ENCODE measurements at regions not wholly inside any gene's neighbourhood (a gene's known extent, or its start where the extent isn't known, plus 50 kb on each side); places are given as distances from the start of the nearest gene placed in this dataset.

- Histone ChIP-seq H3K4me1 (ENCODE audit: insufficient read depth, low read length) (no peaks in the 10 kb centered on the region), H2AFZ (ENCODE audit: low read length) (no peak overlapping the region), H3K4me3 (ENCODE audit: low read length) (peak overlapping the region; percentile 24; the same call in 1 of the 2 replicates), H3K4me2 (ENCODE audit: low read length) (peak overlapping the region; percentile 37; the same call in 1 of the 2 replicates), H3K9me3 (ENCODE audit: low read length) (no peaks in the 10 kb centered on the region), H3K9ac (ENCODE audit: low read length) (no peak overlapping the region), H3K27ac (ENCODE audit: low read length) (no peak overlapping the region), H3K9me2 (replicated peaks; ENCODE audit: low read length) (no peaks in the 10 kb centered on the region), H3K36me3 (ENCODE audit: low read depth, low read length) (no peaks in the 10 kb centered on the region), H4K20me1 (ENCODE audit: low read length) (no peaks in the 10 kb centered on the region), H3F3A (ENCODE audit: low read length, unreplicated experiment) (no peaks in the 10 kb centered on the region), H3K79me2 (ENCODE audit: low read length) (no peaks in the 10 kb centered on the region), H3K27me3 (ENCODE audit: low read length) (no peaks in the 10 kb centered on the region)
- no TSS peak for BruUV-seq (replicated peaks)
- ATAC-seq (no peak), DNase-seq (no peak)
- intact Hi-C loops (cut with micrococcal nuclease), result no loop called here
- TF ChIP-seq, protein P1, sequence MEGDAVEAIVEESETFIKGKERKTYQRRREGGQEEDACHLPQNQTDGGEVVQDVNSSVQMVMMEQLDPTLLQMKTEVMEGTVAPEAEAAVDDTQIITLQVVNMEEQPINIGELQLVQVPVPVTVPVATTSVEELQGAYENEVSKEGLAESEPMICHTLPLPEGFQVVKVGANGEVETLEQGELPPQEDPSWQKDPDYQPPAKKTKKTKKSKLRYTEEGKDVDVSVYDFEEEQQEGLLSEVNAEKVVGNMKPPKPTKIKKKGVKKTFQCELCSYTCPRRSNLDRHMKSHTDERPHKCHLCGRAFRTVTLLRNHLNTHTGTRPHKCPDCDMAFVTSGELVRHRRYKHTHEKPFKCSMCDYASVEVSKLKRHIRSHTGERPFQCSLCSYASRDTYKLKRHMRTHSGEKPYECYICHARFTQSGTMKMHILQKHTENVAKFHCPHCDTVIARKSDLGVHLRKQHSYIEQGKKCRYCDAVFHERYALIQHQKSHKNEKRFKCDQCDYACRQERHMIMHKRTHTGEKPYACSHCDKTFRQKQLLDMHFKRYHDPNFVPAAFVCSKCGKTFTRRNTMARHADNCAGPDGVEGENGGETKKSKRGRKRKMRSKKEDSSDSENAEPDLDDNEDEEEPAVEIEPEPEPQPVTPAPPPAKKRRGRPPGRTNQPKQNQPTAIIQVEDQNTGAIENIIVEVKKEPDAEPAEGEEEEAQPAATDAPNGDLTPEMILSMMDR (conservative IDR thresholded peaks at IDR 0.05; ENCODE audit: low read depth, low read length), result no peak
- TF ChIP-seq EZH2phosphoT487 (IDR thresholded peaks at IDR 0.05; ENCODE audit: borderline replicate concordance, low read length) (no peak), EZH2 (IDR thresholded peaks at IDR 0.05; ENCODE audit: low read length, unreplicated experiment) (no peak)
- POLR2A ChIA-PET (ENCODE audit: unreplicated experiment), result no interaction called here
- CTCF ChIA-PET, result no interaction called here
Measured at GRCh38 chr5:52269859-52270258, 517.9 kb upstream of the ITGA1 start.

- Histone ChIP-seq H3K4me1 (ENCODE audit: insufficient read depth, low read length) (no peaks in the 10 kb centered on the region), H3K4me3 (ENCODE audit: low read length) (no peak overlapping the region), H2AFZ (ENCODE audit: low read length) (no peak overlapping the region), H3K36me3 (ENCODE audit: low read depth, low read length) (no peaks in the 10 kb centered on the region), H4K20me1 (ENCODE audit: low read length) (no peaks in the 10 kb centered on the region), H3F3A (ENCODE audit: low read length, unreplicated experiment) (no peaks in the 10 kb centered on the region), H3K4me2 (ENCODE audit: low read length) (no peak overlapping the region), H3K9me3 (ENCODE audit: low read length) (no peaks in the 10 kb centered on the region), H3K9me2 (replicated peaks; ENCODE audit: low read length) (no peaks in the 10 kb centered on the region), H3K27me3 (ENCODE audit: low read length) (no peaks in the 10 kb centered on the region), H3K9ac (ENCODE audit: low read length) (no peak overlapping the region), H3K27ac (ENCODE audit: low read length) (no peak overlapping the region), H3K79me2 (ENCODE audit: low read length) (no peaks in the 10 kb centered on the region)
- POLR2A ChIA-PET (ENCODE audit: unreplicated experiment), result no interaction called here
- ATAC-seq, result no peak
- TF ChIP-seq EZH2 (IDR thresholded peaks at IDR 0.05; ENCODE audit: low read length, unreplicated experiment), result no peak
- TF ChIP-seq, protein P1 (conservative IDR thresholded peaks at IDR 0.05; ENCODE audit: low read depth, low read length), result no peak
- TF ChIP-seq EZH2phosphoT487 (IDR thresholded peaks at IDR 0.05; ENCODE audit: borderline replicate concordance, low read length), result no peak
- CTCF ChIA-PET, result no interaction called here
- no TSS peak for BruUV-seq (replicated peaks)
- intact Hi-C loops (cut with micrococcal nuclease), result no loop called here
- DNase-seq, result no peak
Measured at GRCh38 chr5:52275639-52276038, 512.1 kb upstream of the ITGA1 start.

- no peaks in the 10 kb centered on the region for H3K36me3 ChIP-seq (ENCODE audit: low read depth, low read length)
- no peaks in the 10 kb centered on the region for H3K9me2 ChIP-seq (replicated peaks; ENCODE audit: low read length)
- no peaks in the 10 kb centered on the region for H3K79me2 ChIP-seq (ENCODE audit: low read length)
- H3K4me1 ChIP-seq (ENCODE audit: insufficient read depth, low read length), result no peaks in the 10 kb centered on the region
- no peak overlapping the region for H3K4me3 ChIP-seq (ENCODE audit: low read length)
- H3K27ac ChIP-seq (ENCODE audit: low read length), result no peak overlapping the region
- BruUV-seq (replicated peaks), result no TSS peak
- H3K27me3 ChIP-seq (ENCODE audit: low read length), result no peaks in the 10 kb centered on the region
- no peak overlapping the region for H2AFZ ChIP-seq (ENCODE audit: low read length)
- DNase-seq (no peak), ATAC-seq (no peak)
- TF ChIP-seq EZH2phosphoT487 (IDR thresholded peaks at IDR 0.05; ENCODE audit: borderline replicate concordance, low read length) (no peak), EZH2 (IDR thresholded peaks at IDR 0.05; ENCODE audit: low read length, unreplicated experiment) (no peak)
- TF ChIP-seq, protein P1 (conservative IDR thresholded peaks at IDR 0.05; ENCODE audit: low read depth, low read length), result no peak
- no peaks in the 10 kb centered on the region for H3F3A ChIP-seq (ENCODE audit: low read length, unreplicated experiment)
- H4K20me1 ChIP-seq (ENCODE audit: low read length), result no peaks in the 10 kb centered on the region
- no peak overlapping the region for H3K4me2 ChIP-seq (ENCODE audit: low read length)
- H3K9me3 ChIP-seq (ENCODE audit: low read length), result no peaks in the 10 kb centered on the region
- intact Hi-C loops (cut with micrococcal nuclease), result no loop called here
- H3K9ac ChIP-seq (ENCODE audit: low read length), result no peak overlapping the region
- ChIA-PET CTCF (no interaction called here), POLR2A (ENCODE audit: unreplicated experiment) (no interaction called here)
Measured at GRCh38 chr5:52277101-52277500, 510.6 kb upstream of the ITGA1 start.

Data from PC-3 (cell line).